NT2/D1 (cell line): ENCODE measurements at regions not wholly inside any gene's neighbourhood (a gene's known extent, or its start where the extent isn't known, plus 50 kb on each side); places are given as distances from the start of the nearest gene placed in this dataset.

Experiments used
- SUZ12 ChIP-seq: IDR thresholded peaks from 2 replicates; pipeline ENCODE4 v1.6.1; 2011; ENCODE audit not compliant: insufficient read length, insufficient read depth; ENCODE audit errors: extremely low read depth
- YY1 ChIP-seq: IDR thresholded peaks from 2 replicates; pipeline ENCODE4 v1.6.1; 2011; ENCODE audit not compliant: insufficient read length, insufficient read depth
- ZNF274 ChIP-seq: IDR thresholded peaks from 2 replicates; pipeline ENCODE4 v1.6.1; 2011; ENCODE audit warnings: mild to moderate bottlenecking, low read depth, low read length

DNA sequence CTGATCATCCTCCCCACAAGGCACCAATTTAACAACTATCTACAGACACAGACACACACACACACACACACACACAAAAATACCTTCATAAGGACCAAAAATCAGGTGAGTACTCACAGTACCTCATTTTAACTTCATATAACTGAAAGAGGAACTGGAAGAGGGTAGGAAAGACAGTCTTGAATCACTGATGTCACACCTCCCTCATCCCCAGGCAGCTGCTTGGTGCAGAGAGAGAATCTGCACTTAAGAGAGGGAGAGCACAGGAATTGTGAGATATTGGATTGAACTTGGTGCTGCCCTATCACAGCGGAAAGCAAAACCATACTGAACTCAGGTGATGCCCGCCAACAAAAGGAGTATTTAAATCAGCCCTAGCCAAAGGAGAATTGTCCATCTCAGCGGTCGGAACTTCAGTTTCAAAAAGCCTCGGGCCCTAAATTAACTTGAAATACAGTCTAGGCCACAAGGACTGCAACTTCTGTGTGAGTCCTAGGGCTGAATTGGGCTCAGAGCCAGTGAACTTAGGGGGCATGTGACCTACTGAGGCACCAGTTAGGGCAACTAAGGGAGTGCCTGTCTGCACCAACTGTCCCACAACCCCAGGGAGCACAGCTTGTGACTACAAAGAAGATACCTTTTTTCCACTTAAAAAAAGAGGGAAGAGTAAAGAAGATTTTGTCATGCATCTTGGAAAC is 211.1 kb downstream of the LRATD1 start:
- TF ChIP-seq SUZ12 (no peak), ZNF274 (no peak), YY1 (no peak)
